HG03521 (cell line): ENCODE measurements at regions not wholly inside any gene's neighbourhood (a gene's known extent, or its start where the extent isn't known, plus 50 kb on each side); places are given as distances from the start of the nearest gene placed in this dataset.

Experiments used
- ATAC-seq: cut with Tn5 transposase; IDR thresholded peaks from one replicate; pipeline ENCODE4 v1.9.1; 2021; ENCODE audit warnings: mild to moderate bottlenecking, moderate library complexity; ENCODE audit not compliant: unreplicated experiment

DNA sequence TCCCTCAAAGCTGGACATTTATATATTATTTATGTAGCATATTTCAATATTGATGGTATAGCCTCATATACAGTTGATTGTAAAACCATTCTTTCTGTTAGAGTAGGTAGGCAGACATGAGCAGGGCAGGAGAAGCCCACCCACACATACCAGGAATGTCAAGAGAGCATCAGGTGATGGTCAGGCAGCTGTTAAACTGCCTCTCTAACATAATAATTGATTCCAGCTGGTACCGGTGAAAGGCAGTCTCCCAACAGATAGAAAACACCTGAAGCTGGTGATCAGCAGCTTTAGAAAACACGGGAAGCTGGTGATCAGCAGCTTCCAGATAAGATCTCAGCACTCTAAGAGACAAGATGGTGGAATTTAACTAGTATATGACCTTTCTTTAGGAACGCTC lies 132.9 kb downstream of the SLITRK6 start:
- ATAC-seq, result no peak

DNA sequence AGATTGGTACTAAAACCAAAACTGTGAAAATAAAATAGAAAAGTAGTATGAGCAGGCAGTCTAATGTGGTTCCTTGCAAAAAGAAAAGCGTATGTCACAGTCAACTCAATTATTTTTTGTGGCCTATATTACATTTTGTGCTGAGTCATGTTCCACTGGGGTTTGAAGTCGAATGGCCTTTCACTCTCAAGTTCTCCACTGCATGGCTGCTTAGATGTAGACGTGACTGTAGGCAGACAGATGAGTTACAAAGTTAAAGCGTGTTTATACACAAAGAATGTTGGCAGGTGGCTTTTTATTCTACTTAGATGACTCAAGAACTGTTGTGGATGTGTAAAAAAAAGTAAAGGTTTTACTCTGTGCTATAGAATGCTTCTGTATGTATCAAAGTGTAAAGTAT lies 133.9 kb downstream of the SLITRK6 start:
- no peak for ATAC-seq

DNA sequence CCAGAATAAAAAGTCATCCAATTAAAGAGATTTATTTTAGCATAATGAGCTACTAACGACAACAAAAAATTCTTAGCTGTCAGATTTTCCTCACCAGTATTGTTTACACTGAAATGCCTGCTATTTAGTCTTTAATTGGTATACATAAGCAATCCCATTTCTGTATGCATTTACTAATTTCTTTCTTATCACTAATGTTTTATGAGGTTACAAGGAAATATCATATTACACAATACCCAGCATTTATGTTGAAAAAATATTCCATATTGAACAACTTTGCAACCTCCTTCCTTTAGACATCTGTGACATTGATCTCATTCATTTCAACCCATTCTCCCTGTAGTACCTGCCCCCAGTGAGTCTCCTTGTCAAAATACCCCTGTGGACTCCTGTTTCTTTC lies 135.4 kb downstream of the SLITRK6 start:
- ATAC-seq, result no peak

DNA sequence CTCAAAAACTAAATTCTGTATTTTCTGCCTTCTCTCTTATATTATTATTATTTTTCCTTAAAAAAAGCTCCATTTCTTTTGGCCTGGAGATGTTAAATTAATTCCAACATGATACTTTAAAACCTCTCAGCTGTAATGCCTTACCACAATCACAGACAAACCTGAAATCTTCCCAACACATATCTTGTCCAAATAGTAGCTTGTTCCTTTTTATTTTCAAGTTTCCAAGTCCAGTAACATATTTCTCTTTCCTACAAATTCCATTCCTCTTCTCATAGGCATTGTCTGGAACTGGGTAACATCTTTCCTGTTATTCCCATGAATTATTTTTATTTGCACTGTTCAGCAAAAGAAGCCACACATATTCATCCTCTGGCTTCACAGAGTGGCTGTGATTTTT lies 137.0 kb downstream of the SLITRK6 start:
- no peak for ATAC-seq

DNA sequence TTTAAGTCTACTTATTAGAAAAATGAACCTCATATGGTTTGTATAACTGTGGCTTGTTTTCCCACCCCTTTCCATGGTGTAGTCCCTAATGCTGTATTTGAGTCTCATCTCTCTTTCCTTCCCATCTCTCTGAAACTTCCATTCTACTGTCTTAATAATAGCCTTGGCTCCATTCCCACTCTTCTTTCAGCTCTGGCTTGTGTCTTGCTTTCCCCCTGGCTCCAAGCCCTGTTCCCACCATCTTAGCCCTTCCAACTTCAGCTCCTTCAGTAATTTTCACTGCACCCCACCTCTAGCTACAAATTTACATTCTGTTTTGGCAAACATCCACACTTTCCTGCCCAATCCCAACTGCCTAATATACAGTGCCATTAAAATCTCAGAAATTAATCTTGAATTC lies 137.5 kb downstream of the SLITRK6 start:
- no peak for ATAC-seq

DNA sequence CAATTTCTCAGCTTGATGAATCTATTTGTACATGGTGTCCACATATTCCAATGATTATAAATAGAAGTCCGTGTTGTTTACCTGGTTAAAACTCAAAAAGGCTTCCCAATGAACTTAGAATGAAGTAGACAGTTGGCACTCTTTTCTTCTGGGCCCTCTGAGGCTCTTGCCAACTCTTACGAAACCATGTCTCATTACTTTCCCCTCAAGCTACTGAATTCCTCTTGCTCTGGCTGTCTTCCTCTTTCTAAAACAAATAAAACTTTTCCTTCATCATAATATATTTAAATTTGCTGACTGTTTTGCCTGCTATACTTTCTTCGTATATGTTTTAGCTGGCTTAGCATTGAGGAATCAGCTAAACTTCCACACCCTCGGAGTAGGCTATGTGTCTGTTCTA lies 139.7 kb downstream of the SLITRK6 start:
- ATAC-seq, result no peak

DNA sequence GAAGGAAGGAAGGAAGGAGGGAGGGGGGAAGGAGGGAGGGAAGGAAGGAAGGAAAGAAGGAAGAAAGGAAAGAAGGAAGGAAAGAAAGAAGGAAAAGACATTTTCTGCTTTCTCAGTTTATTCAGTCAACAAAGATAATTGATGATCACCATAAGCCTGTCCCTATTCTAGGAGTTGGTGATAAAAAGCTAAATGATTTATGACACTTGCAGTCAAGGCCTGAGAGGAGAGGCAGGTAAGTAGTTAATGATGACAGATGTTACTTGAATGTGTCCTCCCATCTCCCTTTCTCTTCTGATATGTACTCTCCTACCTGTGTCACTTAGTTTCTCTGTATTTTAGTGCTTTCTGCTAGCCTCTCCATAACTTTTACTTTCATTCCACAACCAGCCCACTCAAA lies 141.3 kb downstream of the SLITRK6 start:
- ATAC-seq, result no peak

DNA sequence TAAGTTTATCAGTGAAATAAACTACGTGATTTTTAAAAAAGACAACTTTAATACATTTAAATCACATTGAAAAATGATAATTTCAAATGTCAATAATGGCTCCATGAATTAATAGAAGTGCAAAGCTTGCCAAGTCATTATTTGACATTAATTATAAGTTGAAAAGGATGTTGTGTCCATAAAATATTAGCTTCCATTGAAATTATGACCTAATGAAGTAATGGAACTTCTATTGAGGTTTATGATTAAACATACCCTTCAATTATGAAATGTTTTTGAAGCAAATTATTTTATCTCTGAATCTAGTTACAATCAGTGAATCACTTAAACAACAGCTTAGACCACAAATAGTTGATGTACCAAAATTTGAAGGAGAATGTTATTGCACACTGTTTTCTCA lies 144.2 kb downstream of the SLITRK6 start:
- ATAC-seq, result no peak

DNA sequence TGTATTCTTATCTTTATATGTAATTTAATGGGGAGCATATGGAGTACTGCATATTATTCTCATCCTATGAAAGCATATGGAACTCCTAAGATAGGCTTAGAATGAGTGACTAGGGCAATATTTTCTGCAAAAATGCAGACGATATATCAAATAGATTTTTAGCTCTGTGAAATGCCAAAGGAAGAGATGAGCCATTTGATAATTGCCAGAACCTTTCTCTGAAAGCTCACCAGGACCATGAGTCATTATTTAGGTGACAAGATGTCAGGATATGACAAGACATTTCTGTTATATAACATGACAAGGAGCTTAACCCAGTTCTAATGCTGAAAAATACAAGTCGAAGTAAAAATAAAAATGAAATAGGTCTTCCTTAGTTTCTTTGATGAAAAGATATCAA lies 145.0 kb downstream of the SLITRK6 start:
- no peak for ATAC-seq

DNA sequence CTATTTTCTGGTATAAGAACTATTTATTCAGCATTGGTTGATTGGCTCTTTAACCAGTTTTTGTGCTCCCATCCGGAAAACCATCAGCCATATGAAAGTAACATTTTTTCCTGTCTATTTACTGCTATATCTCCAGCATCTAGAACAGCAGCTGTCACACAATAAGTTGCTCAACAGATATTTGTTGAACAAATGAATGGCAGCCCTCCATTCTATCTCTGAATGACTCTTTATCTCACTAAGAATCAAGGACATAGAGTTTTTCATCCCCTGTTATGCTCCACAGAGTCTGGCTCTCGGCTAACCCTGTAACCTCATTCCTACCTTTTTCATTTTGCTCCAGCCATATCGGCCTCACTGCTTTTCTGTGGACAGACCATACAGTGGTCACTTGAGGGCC lies 145.5 kb downstream of the SLITRK6 start:
- no peak for ATAC-seq

DNA sequence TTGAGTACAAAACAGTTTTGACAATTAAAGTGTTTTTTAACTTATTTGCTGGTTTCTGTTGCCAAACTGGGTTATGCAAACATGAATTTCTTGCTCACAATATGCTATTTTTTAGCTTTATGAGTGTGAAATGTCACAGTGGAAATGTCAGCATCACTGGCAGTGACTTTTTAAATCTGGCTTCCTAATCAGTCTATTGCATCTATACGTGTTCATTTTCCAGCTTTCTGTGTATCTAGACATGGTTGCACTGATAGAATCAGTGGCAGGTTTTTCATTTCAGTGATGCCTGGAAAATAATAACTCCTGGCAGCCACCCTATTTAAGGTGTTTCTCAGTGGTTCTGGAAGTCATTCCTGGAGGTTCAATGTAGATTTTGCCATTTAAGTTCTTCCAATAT lies 146.7 kb downstream of the SLITRK6 start:
- ATAC-seq, result no peak

DNA sequence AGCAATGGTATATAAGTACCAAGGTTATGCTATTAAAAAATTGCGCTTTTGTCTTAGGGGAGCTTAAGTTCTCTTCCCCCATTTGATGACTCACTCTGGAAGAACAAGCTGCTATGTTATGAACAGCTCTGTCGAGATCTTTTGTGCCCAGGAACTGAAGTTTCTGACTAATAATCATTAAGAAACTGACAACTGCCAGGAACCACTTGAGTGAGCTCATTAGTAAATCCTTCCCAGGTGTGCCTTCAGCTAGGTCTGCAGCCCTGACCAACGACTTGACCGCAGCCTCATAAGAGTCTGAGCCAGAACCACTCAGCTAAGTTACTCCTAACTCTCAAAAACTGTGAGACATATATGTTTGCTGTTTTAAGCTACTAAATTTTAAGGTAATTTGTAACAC lies 147.8 kb downstream of the SLITRK6 start:
- no peak for ATAC-seq

DNA sequence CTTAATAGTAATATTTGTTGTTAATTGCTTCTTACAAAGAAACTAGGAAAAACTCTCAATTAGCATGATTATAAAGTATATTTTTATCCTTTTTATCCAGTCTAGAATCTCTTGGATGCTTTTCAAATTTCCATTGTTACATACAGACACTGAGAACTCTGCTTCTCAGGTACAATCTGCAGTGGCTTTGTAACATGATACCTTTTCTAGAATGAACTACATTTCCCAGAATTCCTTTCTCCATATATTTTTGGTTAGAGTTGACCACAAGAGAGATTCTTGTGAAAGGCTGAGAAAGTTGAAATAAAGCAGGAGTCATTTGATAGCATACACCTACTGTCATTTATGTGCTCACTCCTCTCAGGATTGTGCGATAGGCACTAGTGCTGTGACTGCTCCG lies 148.6 kb downstream of the SLITRK6 start:
- no peak for ATAC-seq

DNA sequence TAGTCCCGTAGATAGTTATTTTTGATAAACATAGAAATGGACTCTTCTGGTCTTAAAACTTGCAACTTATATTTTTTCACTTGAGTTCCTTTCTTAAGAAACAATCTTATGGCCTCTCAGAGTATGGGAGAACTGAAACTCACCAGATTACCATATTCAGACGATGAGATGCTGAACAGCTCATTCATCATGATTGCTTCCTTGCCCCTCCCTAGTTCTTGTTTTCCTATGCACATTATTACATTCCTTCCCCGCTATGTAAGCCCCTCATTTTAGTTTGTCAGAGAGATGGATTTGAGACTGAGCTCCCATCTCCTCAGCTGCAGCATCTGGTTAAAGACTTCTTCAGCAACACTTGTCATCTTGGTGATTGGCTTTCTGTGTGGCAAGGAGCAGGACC lies 158.5 kb downstream of the SLITRK6 start:
- no peak for ATAC-seq

DNA sequence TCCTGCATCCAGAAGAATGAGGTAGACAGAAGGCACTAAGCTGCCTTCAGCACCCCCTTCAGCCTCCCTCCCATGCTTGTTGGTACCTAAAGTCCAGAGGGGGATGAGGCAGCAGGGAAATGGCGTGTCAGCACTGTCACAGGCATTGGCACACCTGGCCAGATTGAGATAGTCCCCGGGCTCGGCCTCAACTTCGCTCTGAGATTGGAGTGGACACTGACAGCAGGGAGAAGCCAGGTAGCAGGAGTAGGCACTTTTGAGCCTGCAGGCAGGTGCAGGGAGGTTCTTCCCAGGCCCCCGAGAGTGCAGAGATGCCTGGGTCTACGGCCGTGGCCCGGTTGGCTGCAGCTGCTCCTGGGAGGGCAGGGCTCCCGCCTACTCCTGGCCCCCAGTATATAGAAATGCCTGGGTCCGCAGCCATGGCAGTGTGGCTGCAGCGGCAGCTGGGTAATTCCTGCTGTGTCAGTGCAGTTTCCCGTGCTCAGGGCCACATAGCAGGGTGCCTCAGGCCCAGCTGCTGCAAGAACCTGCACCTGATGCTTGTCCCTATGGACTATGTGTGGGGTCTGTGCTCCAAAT lies 160.3 kb downstream of the SLITRK6 start:
- no peak for ATAC-seq

DNA sequence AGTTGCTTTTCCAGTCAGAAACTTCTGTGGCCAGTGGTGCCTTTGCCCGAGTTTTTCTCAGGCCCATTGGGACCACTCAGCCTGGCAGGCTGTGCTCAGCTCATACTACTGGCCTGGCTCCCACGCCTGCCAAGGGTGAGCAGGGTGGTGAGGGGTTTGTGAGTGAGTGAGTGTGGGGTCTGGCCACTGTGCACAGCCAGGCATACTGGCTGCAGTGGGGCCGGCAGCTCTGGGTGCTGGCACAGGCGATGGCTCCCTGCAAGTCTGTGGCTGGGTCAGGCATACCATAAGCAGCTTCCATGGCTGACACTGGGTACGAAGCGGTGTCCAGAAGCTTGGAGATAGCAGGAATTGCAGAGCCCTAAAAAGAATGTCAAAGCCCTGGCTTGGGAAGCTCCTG lies 161.0 kb downstream of the SLITRK6 start:
- ATAC-seq, result no peak

DNA sequence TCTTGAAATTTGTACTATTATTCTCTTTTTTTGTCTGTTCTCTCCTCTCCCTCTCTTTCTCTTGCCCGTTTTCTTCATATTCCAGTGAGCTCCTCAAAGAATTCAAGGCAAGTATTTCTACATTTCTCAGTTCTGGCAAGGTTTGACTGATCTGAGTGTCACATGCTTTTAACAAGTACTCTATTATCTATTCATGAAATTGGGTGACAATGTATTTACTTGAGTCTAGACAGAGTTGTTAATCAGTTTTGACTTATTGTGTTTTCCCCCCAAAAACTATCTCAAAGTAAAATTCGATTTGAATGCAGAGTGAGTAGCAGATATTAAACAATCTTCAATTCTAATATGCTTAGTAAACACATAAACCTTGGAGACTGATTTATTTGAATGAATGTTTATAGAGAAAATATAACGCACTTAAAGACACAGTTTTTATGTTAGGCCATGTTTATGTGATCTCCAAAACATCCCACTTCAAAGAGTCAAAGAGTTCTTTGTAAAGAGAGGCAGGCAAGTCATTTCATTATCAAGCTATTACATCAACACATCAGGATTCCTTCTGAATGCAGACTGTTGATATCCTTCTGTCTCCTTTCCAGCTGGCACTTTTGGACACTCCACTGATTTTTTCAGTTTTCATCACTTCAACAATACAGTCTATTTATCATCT lies 166.6 kb downstream of the SLITRK6 start:
- ATAC-seq, result no peak

DNA sequence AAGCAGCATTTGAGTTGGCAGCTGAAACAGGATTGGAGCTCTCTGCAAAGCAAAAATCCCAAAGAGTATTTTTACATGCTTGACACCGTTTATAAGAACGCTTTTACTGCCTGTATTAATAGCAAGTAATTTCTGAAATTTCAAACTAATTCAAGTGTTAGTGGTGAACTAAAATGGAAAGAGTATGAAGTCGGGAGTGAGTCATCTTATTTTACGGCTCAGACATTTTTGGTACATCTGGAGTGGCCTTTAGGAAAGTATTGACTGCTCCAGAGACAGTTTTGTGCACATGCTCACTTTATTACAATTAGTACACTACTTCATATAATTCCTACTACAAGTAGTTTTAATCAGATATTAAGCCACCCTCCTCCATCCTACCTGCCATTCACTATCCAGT lies 167.4 kb downstream of the SLITRK6 start:
- no peak for ATAC-seq

DNA sequence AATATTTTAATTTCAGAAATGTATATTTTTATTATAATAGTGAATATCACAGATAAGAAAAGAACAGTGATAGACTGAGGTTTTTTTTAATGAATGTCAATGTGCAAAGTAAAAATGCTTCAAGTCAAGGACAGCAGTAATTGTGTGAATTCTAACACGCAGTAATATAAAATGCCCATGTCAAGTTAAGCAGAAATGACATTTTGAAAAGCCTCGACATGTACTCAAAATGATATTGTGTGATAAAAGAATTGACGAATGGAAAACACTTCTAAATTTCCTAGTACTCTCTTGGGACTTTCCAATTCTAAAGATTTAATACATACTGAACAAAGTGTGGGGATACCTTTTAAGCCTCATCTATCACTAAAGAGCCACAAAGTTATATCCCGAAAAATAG lies 172.6 kb downstream of the SLITRK6 start:
- ATAC-seq, result no peak

DNA sequence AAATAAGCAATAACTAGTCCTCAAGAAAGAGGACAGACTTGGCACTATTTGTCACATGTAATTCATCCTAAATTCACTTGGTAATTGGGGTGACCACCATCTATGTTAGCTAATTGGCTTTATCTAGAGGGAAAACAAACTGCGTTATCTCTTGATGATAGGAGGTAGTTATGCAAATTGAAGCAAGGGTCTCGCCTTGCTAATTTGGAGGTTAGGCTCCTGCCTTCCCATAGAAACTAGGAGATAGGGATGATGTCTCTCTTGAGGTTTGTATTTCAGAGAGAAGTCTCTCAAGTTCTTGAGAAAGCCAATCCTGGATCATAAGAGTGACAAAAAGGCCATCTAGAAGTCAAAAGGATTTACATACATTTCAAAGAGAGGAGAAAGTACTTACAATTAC lies 179.9 kb downstream of the SLITRK6 start:
- no peak for ATAC-seq

DNA sequence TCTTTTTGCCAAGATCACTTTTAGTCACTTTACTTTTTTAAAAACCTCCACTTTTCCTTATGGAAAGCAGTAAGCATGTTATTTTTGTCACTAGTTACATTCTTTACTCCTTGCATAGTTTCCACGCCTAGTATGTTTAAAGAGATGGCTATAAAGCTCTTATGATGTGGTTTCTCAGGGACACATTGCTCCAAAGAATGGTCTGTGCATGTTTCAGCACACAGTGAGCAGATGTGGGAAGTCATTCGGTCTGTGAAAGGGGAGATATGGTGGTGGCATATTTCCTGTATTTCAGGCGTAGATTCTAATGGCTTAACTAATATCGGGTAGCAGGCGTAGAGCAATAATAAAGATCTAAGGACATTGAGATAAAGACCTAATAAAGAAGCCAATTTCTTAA lies 180.7 kb downstream of the SLITRK6 start:
- no peak for ATAC-seq

DNA sequence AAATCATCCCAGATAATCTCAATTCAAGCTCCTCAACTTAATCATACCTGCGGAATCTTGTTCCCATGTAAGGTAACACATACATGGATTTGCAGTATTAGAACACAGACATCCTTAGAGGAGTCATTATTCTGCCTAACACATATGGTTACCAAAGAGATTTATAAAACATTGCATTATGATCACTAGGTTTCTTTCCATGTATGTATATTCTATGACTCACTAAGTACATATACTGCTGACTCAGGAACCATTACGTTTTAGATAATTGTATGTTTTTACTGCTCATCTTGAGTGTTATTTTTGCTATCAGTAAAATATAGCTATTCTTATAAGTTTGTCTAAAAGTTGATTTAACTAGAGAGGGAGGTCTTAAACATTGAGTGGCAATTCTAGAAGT lies 182.9 kb downstream of the SLITRK6 start:
- ATAC-seq, result no peak

DNA sequence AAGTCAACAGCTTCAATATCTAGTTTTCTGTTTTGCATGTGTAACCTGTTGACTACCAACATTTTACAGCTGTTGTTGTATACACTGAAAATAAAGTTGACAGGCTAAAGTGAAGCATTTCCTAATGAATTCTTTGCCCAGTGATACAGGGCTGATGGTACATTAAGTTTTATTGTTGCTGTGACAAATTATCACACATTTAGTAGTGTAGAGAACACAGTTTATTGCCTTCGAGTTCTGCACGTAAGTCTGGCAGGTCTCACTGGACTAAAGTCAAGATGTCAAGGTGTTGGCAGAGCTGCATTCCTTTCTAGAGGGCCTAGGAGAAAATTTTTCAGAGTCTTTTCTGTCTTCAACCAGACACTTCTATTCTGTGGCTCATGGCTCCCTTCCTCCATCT lies 184.2 kb downstream of the SLITRK6 start:
- no peak for ATAC-seq
